Mesendoderm (in vitro differentiated cells): ENCODE measurements at regions not wholly inside any gene's neighbourhood (a gene's known extent, or its start where the extent isn't known, plus 50 kb on each side); places are given as distances from the start of the nearest gene placed in this dataset.
"Not testable (repeated sequence)": the region's sequence is repeated elsewhere in the genome, so short reads cannot be mapped to it uniquely, and the experiment has no call there.

Experiments used
- DNase-seq: peaks from one replicate; pipeline ENCODE4 v3.0.0; 2013
- H2AK5ac ChIP-seq: 2 replicates; pipeline ENCODE4 v1.6.1; 2013; ENCODE audit warnings: low read length, inconsistent platforms
- H2BK120ac ChIP-seq: 2 replicates; pipeline ENCODE4 v1.6.1; 2013; ENCODE audit warnings: low read depth, mild to moderate bottlenecking, low read length, moderate library complexity, mixed read lengths
- H2BK15ac ChIP-seq: replicated peaks from 2 replicates; pipeline ENCODE4 v1.6.1; 2013; ENCODE audit warnings: low read depth, mild to moderate bottlenecking, moderate library complexity
- H2BK5ac ChIP-seq: 2 replicates; pipeline ENCODE4 v1.6.1; 2013; ENCODE audit warnings: low read length, inconsistent platforms
- H3K18ac ChIP-seq: 2 replicates; pipeline ENCODE4 v1.6.1; 2013; ENCODE audit warnings: mild to moderate bottlenecking, low read length, mixed read lengths
- H3K23ac ChIP-seq: one replicate; pipeline ENCODE4 v1.6.1; 2013; ENCODE audit warnings: low read length
- H3K27ac ChIP-seq: 2 replicates; pipeline ENCODE4 v1.5.1; 2013; ENCODE audit warnings: low read depth, mild to moderate bottlenecking, inconsistent platforms, low read length, moderate library complexity
- H3K27me3 ChIP-seq: 2 replicates; pipeline ENCODE4 v1.6.1; 2013; ENCODE audit warnings: low read length, control low read depth, mild to moderate bottlenecking, inconsistent platforms; ENCODE audit not compliant: insufficient read depth, poor library complexity
- H3K36me3 ChIP-seq: 2 replicates; pipeline ENCODE4 v1.6.1; 2013; ENCODE audit warnings: low read length, inconsistent platforms; ENCODE audit not compliant: control insufficient read depth, insufficient read depth
- H3K4ac ChIP-seq: one replicate; pipeline ENCODE4 v1.6.1; 2013; ENCODE audit warnings: low read depth, mild to moderate bottlenecking, low read length, moderate library complexity
- H3K4me1 ChIP-seq: 2 replicates; pipeline ENCODE4 v1.6.1; 2013; ENCODE audit warnings: low read depth, low read length, inconsistent platforms; ENCODE audit not compliant: control insufficient read depth
- H3K4me2 ChIP-seq: 2 replicates; pipeline ENCODE4 v1.6.1; 2013; ENCODE audit warnings: low read length
- H3K4me3 ChIP-seq: 2 replicates; pipeline ENCODE4 v1.5.1; 2013; ENCODE audit warnings: mild to moderate bottlenecking, low read length
- H3K56ac ChIP-seq: one replicate; pipeline ENCODE4 v1.6.1; 2013; ENCODE audit warnings: low read length
- H3K79me1 ChIP-seq: 2 replicates; pipeline ENCODE4 v1.6.1; 2013; ENCODE audit warnings: low read length, inconsistent platforms
- H3K79me2 ChIP-seq: 2 replicates; pipeline ENCODE4 v1.6.1; 2013; ENCODE audit warnings: mild to moderate bottlenecking, low read length; ENCODE audit not compliant: control insufficient read depth, insufficient read depth
- H3K9ac ChIP-seq: 2 replicates; pipeline ENCODE4 v1.6.1; 2013; ENCODE audit warnings: low read length, inconsistent platforms
- H4K5ac ChIP-seq: one replicate; pipeline ENCODE4 v1.6.1; 2013; ENCODE audit warnings: low read length
- H4K8ac ChIP-seq: one replicate; pipeline ENCODE4 v1.6.1; 2013; ENCODE audit warnings: low read depth, mild to moderate bottlenecking, control low read depth, low read length, moderate library complexity
- WGBS: extraction: QIAGEN DNeasy Blood & Tissue Kit; methylation state at CpG from one replicate; pipeline ENCODE4 v1.1.7; 2013; ENCODE audit warnings: low lambda C conversion rate, missing lambda C conversion rate; ENCODE audit not compliant: insufficient coverage; ENCODE audit errors: extremely low coverage; 5-methylcytosine and 5-hydroxymethylcytosine counted together

- Histone ChIP-seq H2BK120ac (no peak overlapping the region), H3K27ac (no peak overlapping the region)
- no CpG with 5 or more reads among the region's 13 CpGs for WGBS
Observed at GRCh38 chr4:152063621-152064240, 302.9 kb upstream of the GATB start.

DNA sequence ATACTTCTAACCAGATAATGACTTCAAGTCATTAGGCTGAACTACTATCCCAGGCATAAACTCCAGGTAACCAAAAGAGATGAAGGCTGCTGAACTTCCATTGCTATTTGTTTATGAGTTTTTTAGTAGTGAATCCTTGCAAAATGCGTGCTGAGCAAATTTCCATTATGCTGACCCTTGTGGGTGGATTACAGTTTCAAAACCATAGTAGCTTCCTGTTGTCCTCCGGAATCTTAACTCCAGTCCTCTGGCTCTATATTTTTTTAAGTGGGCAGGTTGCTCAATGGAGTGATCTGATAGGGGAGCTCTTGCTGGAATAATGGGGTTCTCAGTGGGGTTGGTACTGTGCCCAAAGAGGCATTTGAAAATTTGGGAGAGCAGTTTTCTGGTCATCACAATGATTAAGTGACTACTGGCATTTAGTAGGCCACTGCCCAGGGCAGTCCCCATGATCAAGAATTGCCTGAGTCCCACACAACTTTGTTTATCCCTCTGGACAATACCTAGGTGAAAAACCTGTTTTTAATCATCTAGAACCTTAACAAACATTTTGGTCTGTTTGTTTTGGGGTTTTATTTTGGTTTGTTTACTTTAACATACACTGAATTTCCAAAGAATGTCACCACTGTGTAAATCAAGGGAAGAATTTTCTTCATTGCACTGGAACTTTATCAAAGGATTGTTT lies 302.3 kb upstream of the GATB start:
- WGBS: no CpG with 5 or more reads among the region's 2 CpGs
- H2AK5ac ChIP-seq: no peak overlapping the region
- H3K9ac ChIP-seq: no peak overlapping the region
- no peak overlapping the region for H3K4me2 ChIP-seq
- H2BK120ac ChIP-seq: no peak overlapping the region
- no peak overlapping the region for H3K56ac ChIP-seq
- H2BK15ac ChIP-seq: no peak overlapping the region
- no peak overlapping the region for H3K4ac ChIP-seq
- H2BK5ac ChIP-seq: no peak overlapping the region
- no peaks in the 10 kb centered on the region for H3K36me3 ChIP-seq
- H4K5ac ChIP-seq: no peak overlapping the region
- no peak overlapping the region for H4K8ac ChIP-seq
- H3K79me2 ChIP-seq: no peaks in the 10 kb centered on the region
- H3K27ac ChIP-seq: no peak overlapping the region
- H3K4me1 ChIP-seq: no peaks in the 10 kb centered on the region
- H3K27me3 ChIP-seq: no peaks in the 10 kb centered on the region
- no peaks in the 10 kb centered on the region for H3K79me1 ChIP-seq
- H3K4me3 ChIP-seq: no peak overlapping the region
- H3K23ac ChIP-seq: no peak overlapping the region
- DNase-seq: no peak
- H3K18ac ChIP-seq: no peak overlapping the region

More at GRCh38 chr4:152063621-152064240, 302.9 kb upstream of the GATB start:
- H3K18ac ChIP-seq: no peak overlapping the region
- no peak overlapping the region for H2AK5ac ChIP-seq
- H4K5ac ChIP-seq: no peak overlapping the region
- no peak overlapping the region for H2BK5ac ChIP-seq
- H3K36me3 ChIP-seq: no peaks in the 10 kb centered on the region
- no peak overlapping the region for H3K56ac ChIP-seq
- H3K4me3 ChIP-seq: no peak overlapping the region
- H3K27me3 ChIP-seq: no peaks in the 10 kb centered on the region
- H4K8ac ChIP-seq: no peak overlapping the region
- no peaks in the 10 kb centered on the region for H3K4me1 ChIP-seq
- H2BK15ac ChIP-seq: no peak overlapping the region
- no peak overlapping the region for H3K4me2 ChIP-seq
- no peak overlapping the region for H3K9ac ChIP-seq
- H3K79me2 ChIP-seq: no peaks in the 10 kb centered on the region
- DNase-seq: peak; percentile 47
- H3K23ac ChIP-seq: no peak overlapping the region
- H3K79me1 ChIP-seq: no peaks in the 10 kb centered on the region
- no peak overlapping the region for H3K4ac ChIP-seq

GRCh38 chr4:152054731-152055130 lies 293.9 kb upstream of the GATB start:
- Histone ChIP-seq H3K36me3 (no peaks in the 10 kb centered on the region), H3K27me3 (no peaks in the 10 kb centered on the region), H3K79me2 (no peaks in the 10 kb centered on the region), H3K4ac (no peak overlapping the region), H3K56ac (no peak overlapping the region), H2BK5ac (no peak overlapping the region), H2BK120ac (no peak overlapping the region), H3K4me2 (no peak overlapping the region), H4K8ac (no peak overlapping the region), H3K4me3 (no peak overlapping the region), H3K9ac (no peak overlapping the region), H3K18ac (no peak overlapping the region), H3K27ac (no peak overlapping the region), H4K5ac (no peak overlapping the region), H3K23ac (no peak overlapping the region), H3K79me1 (no peaks in the 10 kb centered on the region), H2AK5ac (no peak overlapping the region), H2BK15ac (no peak overlapping the region), H3K4me1 (no peaks in the 10 kb centered on the region)
- DNase-seq: no peak
- WGBS: no CpG with 5 or more reads among the region's 3 CpGs

DNA sequence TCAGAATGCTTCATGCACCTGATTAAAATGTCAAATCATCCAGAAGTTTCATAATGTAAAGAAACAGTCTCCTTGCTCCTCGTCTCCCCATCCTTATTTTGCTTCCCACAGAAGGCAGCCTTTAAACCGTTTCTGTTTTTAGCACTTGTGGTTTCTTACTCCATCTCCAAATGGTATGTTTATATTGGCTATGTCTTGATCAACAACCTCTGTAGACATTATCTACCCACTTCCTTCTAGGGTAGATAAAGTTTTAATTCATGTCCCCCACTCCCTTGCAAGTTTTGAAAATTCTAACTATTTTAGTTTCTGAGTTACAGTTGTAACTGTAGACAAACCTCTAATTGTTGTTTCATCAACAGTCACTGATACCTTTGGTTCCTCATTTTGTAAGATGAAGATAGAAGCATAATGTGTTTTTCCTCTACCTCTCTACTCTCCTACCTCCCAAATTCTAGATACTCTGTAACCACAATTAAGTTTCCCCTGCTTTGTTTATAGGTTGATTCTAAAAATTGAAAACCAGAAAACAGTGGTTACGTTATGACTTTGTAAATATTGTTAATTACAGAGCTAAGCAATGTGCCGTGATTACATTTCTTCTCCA lies 291.7 kb upstream of the GATB start:
- H2BK15ac ChIP-seq: no peak overlapping the region
- H3K4me1 ChIP-seq: no peaks in the 10 kb centered on the region
- H2BK120ac ChIP-seq: no peak overlapping the region
- no peak overlapping the region for H2AK5ac ChIP-seq
- H3K4me3 ChIP-seq: no peak overlapping the region
- no peak overlapping the region for H3K18ac ChIP-seq
- H3K27ac ChIP-seq: no peak overlapping the region
- no peak for DNase-seq
- no peak overlapping the region for H2BK5ac ChIP-seq
- no peak overlapping the region for H4K8ac ChIP-seq
- H3K9ac ChIP-seq: no peak overlapping the region
- no peaks in the 10 kb centered on the region for H3K79me1 ChIP-seq
- no peaks in the 10 kb centered on the region for H3K79me2 ChIP-seq
- H3K4ac ChIP-seq: no peak overlapping the region
- H3K27me3 ChIP-seq: no peaks in the 10 kb centered on the region
- no CpG with 5 or more reads among the region's 4 CpGs for WGBS
- H3K23ac ChIP-seq: no peak overlapping the region
- no peak overlapping the region for H3K4me2 ChIP-seq
- no peak overlapping the region for H3K56ac ChIP-seq
- H4K5ac ChIP-seq: no peak overlapping the region
- no peaks in the 10 kb centered on the region for H3K36me3 ChIP-seq

DNA sequence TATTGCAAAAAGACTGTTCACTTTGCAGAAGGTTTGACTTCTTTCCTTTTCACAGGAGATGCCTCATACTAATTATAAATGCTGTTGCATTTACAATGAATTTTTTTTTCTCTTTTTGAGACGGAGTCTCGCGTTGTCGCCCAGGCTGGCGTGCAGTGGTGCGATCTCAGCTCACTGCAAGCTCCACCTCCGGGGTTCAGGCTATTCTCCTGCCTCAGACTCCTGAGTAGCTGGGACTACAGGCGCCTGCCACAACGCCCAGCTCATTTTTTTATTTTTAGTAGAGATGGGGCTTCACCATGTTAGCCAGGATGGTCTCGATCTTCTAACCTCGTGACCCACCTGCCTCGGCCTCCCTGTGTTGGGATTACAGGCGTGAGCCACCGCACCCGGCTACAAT lies 290.5 kb upstream of the GATB start:
- H4K8ac ChIP-seq, H3K4me1 ChIP-seq, H2BK5ac ChIP-seq, H3K4me3 ChIP-seq, H3K18ac ChIP-seq, H2BK15ac ChIP-seq, H3K36me3 ChIP-seq, H3K27ac ChIP-seq, H2AK5ac ChIP-seq, H3K4me2 ChIP-seq, H3K79me1 ChIP-seq, H3K56ac ChIP-seq, H3K4ac ChIP-seq, H3K23ac ChIP-seq, H4K5ac ChIP-seq, H3K27me3 ChIP-seq, H2BK120ac ChIP-seq, DNase-seq, H3K9ac ChIP-seq, H3K79me2 ChIP-seq: not testable (repeated sequence)
- WGBS: no CpG with 5 or more reads among the region's 15 CpGs
